ENCODE measurements at regions not wholly inside any gene's neighbourhood (a gene's known extent, or its start where the extent isn't known, plus 50 kb on each side); places are given as distances from the start of the nearest gene placed in this dataset.

GRCh38 chr1:196143602-196144342 is 464.5 kb downstream of the KCNT2 start:
- TF ChIP-seq, protein P1, sequence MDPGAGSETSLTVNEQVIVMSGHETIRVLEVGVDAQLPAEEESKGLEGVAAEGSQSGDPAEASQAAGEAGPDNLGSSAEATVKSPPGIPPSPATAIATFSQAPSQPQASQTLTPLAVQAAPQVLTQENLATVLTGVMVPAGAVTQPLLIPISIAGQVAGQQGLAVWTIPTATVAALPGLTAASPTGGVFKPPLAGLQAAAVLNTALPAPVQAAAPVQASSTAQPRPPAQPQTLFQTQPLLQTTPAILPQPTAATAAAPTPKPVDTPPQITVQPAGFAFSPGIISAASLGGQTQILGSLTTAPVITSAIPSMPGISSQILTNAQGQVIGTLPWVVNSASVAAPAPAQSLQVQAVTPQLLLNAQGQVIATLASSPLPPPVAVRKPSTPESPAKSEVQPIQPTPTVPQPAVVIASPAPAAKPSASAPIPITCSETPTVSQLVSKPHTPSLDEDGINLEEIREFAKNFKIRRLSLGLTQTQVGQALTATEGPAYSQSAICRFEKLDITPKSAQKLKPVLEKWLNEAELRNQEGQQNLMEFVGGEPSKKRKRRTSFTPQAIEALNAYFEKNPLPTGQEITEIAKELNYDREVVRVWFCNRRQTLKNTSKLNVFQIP (CRISPR knock-in tag; IDR thresholded peaks at IDR 0.05; ENCODE audit: borderline replicate concordance, low read depth) = no peak
- TF ChIP-seq, protein P2, sequence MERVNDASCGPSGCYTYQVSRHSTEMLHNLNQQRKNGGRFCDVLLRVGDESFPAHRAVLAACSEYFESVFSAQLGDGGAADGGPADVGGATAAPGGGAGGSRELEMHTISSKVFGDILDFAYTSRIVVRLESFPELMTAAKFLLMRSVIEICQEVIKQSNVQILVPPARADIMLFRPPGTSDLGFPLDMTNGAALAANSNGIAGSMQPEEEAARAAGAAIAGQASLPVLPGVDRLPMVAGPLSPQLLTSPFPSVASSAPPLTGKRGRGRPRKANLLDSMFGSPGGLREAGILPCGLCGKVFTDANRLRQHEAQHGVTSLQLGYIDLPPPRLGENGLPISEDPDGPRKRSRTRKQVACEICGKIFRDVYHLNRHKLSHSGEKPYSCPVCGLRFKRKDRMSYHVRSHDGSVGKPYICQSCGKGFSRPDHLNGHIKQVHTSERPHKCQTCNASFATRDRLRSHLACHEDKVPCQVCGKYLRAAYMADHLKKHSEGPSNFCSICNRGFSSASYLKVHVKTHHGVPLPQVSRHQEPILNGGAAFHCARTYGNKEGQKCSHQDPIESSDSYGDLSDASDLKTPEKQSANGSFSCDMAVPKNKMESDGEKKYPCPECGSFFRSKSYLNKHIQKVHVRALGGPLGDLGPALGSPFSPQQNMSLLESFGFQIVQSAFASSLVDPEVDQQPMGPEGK (CRISPR knock-in tag; IDR thresholded peaks at IDR 0.05; ENCODE audit: borderline replicate concordance) = no peak
- no peak for TF ChIP-seq ARNTL (CRISPR knock-in tag; IDR thresholded peaks at IDR 0.05; ENCODE audit: borderline replicate concordance, low read depth)
- TF ChIP-seq, protein P3, sequence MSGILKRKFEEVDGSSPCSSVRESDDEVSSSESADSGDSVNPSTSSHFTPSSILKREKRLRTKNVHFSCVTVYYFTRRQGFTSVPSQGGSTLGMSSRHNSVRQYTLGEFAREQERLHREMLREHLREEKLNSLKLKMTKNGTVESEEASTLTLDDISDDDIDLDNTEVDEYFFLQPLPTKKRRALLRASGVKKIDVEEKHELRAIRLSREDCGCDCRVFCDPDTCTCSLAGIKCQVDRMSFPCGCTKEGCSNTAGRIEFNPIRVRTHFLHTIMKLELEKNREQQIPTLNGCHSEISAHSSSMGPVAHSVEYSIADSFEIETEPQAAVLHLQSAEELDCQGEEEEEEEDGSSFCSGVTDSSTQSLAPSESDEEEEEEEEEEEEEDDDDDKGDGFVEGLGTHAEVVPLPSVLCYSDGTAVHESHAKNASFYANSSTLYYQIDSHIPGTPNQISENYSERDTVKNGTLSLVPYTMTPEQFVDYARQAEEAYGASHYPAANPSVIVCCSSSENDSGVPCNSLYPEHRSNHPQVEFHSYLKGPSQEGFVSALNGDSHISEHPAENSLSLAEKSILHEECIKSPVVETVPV (CRISPR knock-in tag; IDR thresholded peaks at IDR 0.05) = no peak
- TF ChIP-seq OSR1 (CRISPR knock-in tag; IDR thresholded peaks at IDR 0.05) = no peak
- TF ChIP-seq SNAI2 (CRISPR knock-in tag; IDR thresholded peaks at IDR 0.05) = no peak
- no peak for TF ChIP-seq ZNF8 (CRISPR knock-in tag; IDR thresholded peaks at IDR 0.05)
- TF ChIP-seq, protein P4, sequence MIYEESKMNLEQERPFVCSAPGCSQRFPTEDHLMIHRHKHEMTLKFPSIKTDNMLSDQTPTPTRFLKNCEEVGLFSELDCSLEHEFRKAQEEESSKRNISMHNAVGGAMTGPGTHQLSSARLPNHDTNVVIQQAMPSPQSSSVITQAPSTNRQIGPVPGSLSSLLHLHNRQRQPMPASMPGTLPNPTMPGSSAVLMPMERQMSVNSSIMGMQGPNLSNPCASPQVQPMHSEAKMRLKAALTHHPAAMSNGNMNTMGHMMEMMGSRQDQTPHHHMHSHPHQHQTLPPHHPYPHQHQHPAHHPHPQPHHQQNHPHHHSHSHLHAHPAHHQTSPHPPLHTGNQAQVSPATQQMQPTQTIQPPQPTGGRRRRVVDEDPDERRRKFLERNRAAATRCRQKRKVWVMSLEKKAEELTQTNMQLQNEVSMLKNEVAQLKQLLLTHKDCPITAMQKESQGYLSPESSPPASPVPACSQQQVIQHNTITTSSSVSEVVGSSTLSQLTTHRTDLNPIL (CRISPR knock-in tag; IDR thresholded peaks at IDR 0.05; ENCODE audit: low read depth) = no peak
